ENCODE measurements at regions not wholly inside any gene's neighbourhood (a gene's known extent, or its start where the extent isn't known, plus 50 kb on each side); places are given as distances from the start of the nearest gene placed in this dataset.
A peak's percentile ranks its signal among the peaks of the same experiment; 100 is the strongest.

- TF ChIP-seq CTCF (IDR thresholded peaks at IDR 0.05; ENCODE audit: control extremely low read depth, extremely low read depth): no peak
- no peak overlapping the region for H3K9ac ChIP-seq (ENCODE audit: insufficient read depth in 1 of 2, low read length in 2 of 2)
- H3K4me3 ChIP-seq: no peak overlapping the region
- peak in 2 of 3 donors; percentile 40 to 63 for DNase-seq
- ATAC-seq (ENCODE audit: insufficient read depth, low FRiP score): no peak
- no peaks in the 10 kb centered on the region for H3K36me3 ChIP-seq (ENCODE audit: control insufficient read depth in 4 of 4, insufficient read depth in 4 of 4, low read length in 4 of 4)
- no peaks in the 10 kb centered on the region for H3K27me3 ChIP-seq (ENCODE audit: control insufficient read depth in 3 of 3, insufficient read depth in 3 of 3, low read length in 2 of 3)
- H3K9me3 ChIP-seq (ENCODE audit: control insufficient read depth in 4 of 4, insufficient read depth in 3 of 4, low read length in 3 of 4): no peaks in the 10 kb centered on the region
- no peak overlapping the region for H3K27ac ChIP-seq (ENCODE audit: low read depth in 1 of 2, low read length in 1 of 2)
- H3K4me1 ChIP-seq (ENCODE audit: control insufficient read depth in 5 of 5, insufficient read depth in 5 of 5, low read length in 5 of 5): no peaks in the 10 kb centered on the region
Observed at GRCh38 chr11:24056051-24056450, 440.8 kb upstream of the LUZP2 start.

- no peak for DNase-seq
- Histone ChIP-seq H3K4me1 (ENCODE audit: control insufficient read depth in 5 of 5, insufficient read depth in 5 of 5, low read length in 5 of 5) (no peaks in the 10 kb centered on the region), H3K4me3 (no peak overlapping the region), H3K27ac (ENCODE audit: low read depth in 1 of 2, low read length in 1 of 2) (no peak overlapping the region), H3K9me3 (ENCODE audit: control insufficient read depth in 4 of 4, insufficient read depth in 3 of 4, low read length in 3 of 4) (no peaks in the 10 kb centered on the region), H3K36me3 (ENCODE audit: control insufficient read depth in 4 of 4, insufficient read depth in 4 of 4, low read length in 4 of 4) (no peaks in the 10 kb centered on the region), H3K27me3 (ENCODE audit: control insufficient read depth in 3 of 3, insufficient read depth in 3 of 3, low read length in 2 of 3) (no peaks in the 10 kb centered on the region), H3K9ac (ENCODE audit: insufficient read depth in 1 of 2, low read length in 2 of 2) (no peak overlapping the region)
- no peak for TF ChIP-seq CTCF (IDR thresholded peaks at IDR 0.05; ENCODE audit: control extremely low read depth, extremely low read depth)
- WGBS, 2 donors: 91 to 95% methylated on average over 3 of the region's 3 CpGs
- no peak for ATAC-seq (ENCODE audit: insufficient read depth, low FRiP score)
Observed at GRCh38 chr11:24060125-24060524, 436.7 kb upstream of the LUZP2 start.

- Histone ChIP-seq H3K27me3 (ENCODE audit: control insufficient read depth in 3 of 3, insufficient read depth in 3 of 3, low read length in 2 of 3) (no peaks in the 10 kb centered on the region), H3K9me3 (ENCODE audit: control insufficient read depth in 4 of 4, insufficient read depth in 3 of 4, low read length in 3 of 4) (no peaks in the 10 kb centered on the region), H3K36me3 (ENCODE audit: control insufficient read depth in 4 of 4, insufficient read depth in 4 of 4, low read length in 4 of 4) (no peaks in the 10 kb centered on the region), H3K27ac (ENCODE audit: low read depth in 1 of 2, low read length in 1 of 2) (no peak overlapping the region), H3K4me1 (ENCODE audit: control insufficient read depth in 5 of 5, insufficient read depth in 5 of 5, low read length in 5 of 5) (peaks cover 0 to 4% (median 0%) of the 10 kb centered on the region in 5 donors), H3K9ac (ENCODE audit: insufficient read depth in 1 of 2, low read length in 2 of 2) (no peak overlapping the region), H3K4me3 (no peak overlapping the region)
- TF ChIP-seq CTCF (IDR thresholded peaks at IDR 0.05; ENCODE audit: control extremely low read depth, extremely low read depth): no peak
- 84 to 91% methylated on average over 6 of the region's 6 CpGs for WGBS, 2 donors
- ATAC-seq (ENCODE audit: insufficient read depth, low FRiP score) (no peak), DNase-seq (no peak)
Observed at GRCh38 chr11:24064309-24064903, 432.4 kb upstream of the LUZP2 start.

- Histone ChIP-seq H3K36me3 (ENCODE audit: control insufficient read depth in 4 of 4, insufficient read depth in 4 of 4, low read length in 4 of 4) (no peaks in the 10 kb centered on the region), H3K4me1 (ENCODE audit: control insufficient read depth in 5 of 5, insufficient read depth in 5 of 5, low read length in 5 of 5) (peaks cover 0 to 4% (median 0%) of the 10 kb centered on the region in 5 donors), H3K9me3 (ENCODE audit: control insufficient read depth in 4 of 4, insufficient read depth in 3 of 4, low read length in 3 of 4) (no peaks in the 10 kb centered on the region), H3K4me3 (no peak overlapping the region), H3K27ac (ENCODE audit: low read depth in 1 of 2, low read length in 1 of 2) (no peak overlapping the region), H3K9ac (ENCODE audit: insufficient read depth in 1 of 2, low read length in 2 of 2) (no peak overlapping the region), H3K27me3 (ENCODE audit: control insufficient read depth in 3 of 3, insufficient read depth in 3 of 3, low read length in 2 of 3) (no peaks in the 10 kb centered on the region)
- ATAC-seq (ENCODE audit: insufficient read depth, low FRiP score) (no peak), DNase-seq (peak in 1 of 3 donors; percentile 9)
- TF ChIP-seq CTCF (IDR thresholded peaks at IDR 0.05; ENCODE audit: control extremely low read depth, extremely low read depth): no peak
- 62 to 73% methylated on average over 2 of the region's 2 CpGs for whole genome bisulfite sequencing, 2 donors
Observed at GRCh38 chr11:24068197-24068596, 428.7 kb upstream of the LUZP2 start.

Data from lung (tissue), 11 donors.